Amygdala (tissue), 56 donors: ENCODE measurements at regions not wholly inside any gene's neighbourhood (a gene's known extent, or its start where the extent isn't known, plus 50 kb on each side); places are given as distances from the start of the nearest gene placed in this dataset.
A peak's percentile ranks its signal among the peaks of the same experiment; 100 is the strongest.

Experiments
- DNase-seq, 56 donors: peaks; one replicate each; lab custom pipeline; 2025; lab: John Stamatoyannopoulos, UW

DNA sequence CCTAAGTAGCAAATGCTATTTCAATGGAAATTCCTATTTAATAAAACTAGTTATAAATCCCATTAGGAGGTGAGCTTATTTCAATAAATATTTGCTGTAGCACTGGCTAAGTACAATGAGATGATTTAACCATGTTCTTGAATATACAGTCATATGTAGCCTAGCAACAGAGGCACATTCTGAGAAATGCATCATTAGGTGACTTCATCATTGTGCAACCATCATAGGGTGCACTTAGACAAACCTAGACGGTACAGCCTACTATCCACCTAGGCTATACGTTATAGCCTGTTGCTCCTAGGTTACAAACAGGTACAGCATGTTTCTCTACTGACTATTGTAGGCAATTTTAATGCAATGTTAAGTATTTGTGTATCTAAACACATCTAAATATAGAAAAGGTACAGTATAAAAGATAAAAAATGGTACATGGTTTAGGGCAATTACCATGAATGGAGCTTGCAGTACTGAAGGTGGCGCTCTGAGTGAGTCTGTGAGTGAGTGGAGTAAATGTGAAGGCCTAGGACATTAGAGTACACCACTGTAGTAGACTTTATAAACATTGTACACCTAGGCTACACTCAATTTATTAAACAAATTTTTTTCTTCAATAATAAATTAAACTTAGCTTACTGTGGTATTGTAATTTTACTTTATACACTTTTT is 350.1 kb downstream of the CASP12 start:
- no peak for DNase-seq

GRCh38 chr11:104546501-104546900 is 351.8 kb downstream of the CASP12 start:
- DNase-seq: no peak

DNA sequence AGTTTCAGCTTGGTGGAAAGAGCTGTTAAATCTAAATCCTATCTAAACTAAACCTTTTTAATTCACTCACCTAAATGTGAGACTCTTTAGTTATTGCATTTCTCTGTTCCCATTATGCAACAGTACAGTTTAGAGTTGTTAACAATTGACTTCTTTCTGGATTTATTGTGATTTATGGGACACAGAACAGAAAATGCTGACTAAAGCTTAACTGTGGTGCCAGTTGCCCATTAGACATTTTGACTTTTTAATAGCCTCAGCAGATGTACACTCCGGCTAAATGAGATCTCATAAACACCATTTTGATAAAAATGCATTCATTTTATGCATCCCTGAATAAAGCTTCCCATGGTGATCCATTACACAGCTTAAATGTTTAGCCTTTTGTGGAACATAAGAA is 356.6 kb downstream of the CASP12 start:
- DNase-seq: no peak

- no peak for DNase-seq
Measured at GRCh38 chr11:104538313-104538712, 359.9 kb downstream of the CASP12 start.

DNA sequence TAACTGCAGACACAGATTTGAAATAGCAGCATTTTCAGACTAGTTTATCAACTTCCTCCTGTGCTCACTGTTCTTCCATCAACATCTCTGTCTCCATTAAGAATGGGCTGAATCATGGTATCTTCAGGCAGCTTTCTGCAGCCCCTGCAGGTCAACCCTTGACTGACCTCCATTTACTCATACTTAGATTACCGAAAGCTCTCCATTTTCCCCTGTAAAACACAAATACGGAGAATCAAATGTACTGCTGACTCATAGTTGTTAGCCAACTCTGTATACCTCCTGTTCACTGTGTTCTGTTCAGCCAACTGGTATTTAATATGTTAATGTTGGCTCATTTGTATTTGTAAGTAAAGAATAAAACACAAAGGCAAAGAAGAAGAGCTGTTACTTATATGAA is 364.0 kb downstream of the CASP12 start:
- DNase-seq: no peak

GRCh38 chr11:104531894-104532293 is 366.4 kb downstream of the CASP12 start:
- DNase-seq: no peak

GRCh38 chr11:104531075-104531474 is 367.1 kb upstream of the PDGFD start:
- no peak for DNase-seq

- no peak for DNase-seq
Measured at GRCh38 chr11:104529906-104530305, 366.0 kb upstream of the PDGFD start.

GRCh38 chr11:104529213-104529612 is 365.3 kb upstream of the PDGFD start:
- peak in 1 of 56 donors; percentile 1 for DNase-seq

DNA sequence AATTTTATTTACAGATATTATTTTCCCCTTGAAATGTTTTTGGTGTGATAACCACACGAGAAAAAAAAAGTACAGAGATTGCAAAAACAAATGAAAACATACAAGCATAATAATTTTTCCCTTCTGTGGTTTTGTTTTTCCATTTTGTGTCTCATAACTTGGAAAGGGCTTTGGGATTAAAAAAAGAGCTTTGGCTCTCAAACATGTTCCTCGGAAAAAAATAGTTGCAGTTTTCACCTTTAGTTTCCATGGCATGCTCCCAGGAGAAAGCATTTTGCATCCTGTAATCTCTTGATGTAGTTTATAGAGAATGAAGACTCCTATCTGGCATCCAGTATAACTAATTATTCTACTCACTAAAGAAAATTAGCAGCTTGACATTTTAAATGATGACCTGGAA is 362.1 kb upstream of the PDGFD start:
- no peak for DNase-seq

DNA sequence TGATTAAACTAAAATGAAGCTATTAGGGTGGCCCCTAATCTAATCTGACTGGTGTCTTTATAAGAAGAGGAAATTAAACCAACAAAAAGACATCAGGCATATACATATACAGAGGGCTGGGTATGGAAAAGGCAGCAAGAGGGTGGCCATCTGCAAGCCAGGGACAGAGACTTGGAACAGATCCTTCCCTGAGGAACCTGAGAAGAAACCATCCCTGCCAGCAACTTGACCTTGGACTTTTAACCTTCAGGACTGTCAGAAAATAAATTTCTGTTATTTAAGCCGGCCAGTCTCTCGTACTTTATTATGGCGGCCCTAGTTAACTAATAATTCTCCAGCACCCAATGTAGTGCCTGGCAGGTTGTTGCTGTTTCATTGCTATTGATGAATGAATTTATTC is 361.5 kb upstream of the PDGFD start:
- no peak for DNase-seq

- DNase-seq: no peak
Measured at GRCh38 chr11:104524254-104524653, 360.3 kb upstream of the PDGFD start.

DNA sequence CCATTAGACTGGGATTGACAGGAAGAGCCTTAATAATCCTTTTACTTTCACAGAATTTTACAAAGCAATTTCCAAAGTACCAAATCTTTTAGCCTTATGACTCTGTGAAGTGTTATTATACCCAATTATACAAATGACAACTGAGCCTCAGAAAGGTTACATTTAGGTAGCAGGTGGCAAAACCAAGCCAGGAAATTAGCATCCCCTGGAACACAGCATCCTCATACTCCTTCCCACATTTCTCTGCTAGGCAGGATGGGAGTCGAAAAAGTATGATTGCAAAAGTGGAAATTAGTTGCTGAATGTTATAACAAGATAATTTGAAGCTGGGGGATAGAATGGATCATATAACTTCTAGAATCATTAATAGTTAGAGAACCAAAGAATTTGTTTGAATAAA is 359.7 kb upstream of the PDGFD start:
- DNase-seq: no peak

- no peak for DNase-seq
Measured at GRCh38 chr11:104522650-104523049, 358.7 kb upstream of the PDGFD start.

DNA sequence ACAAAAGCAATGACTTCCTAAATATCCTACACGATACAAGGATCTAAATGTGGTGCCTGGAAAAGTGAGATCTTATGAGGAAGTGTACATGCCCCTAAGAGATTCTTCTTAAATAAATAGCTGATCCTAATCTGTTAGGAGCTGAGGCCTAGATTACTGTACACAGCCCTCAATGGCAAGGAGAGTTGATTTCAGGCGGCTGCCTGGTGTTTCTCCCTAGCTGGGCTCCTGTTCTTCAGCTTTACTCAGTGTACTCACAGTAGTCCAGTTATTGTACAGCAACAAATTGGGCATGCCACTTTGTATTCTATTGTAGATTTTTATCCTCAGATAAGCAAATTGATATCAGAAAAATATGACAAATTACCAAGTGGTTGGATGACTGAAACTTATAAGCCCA is 358.2 kb upstream of the PDGFD start:
- DNase-seq: no peak

DNA sequence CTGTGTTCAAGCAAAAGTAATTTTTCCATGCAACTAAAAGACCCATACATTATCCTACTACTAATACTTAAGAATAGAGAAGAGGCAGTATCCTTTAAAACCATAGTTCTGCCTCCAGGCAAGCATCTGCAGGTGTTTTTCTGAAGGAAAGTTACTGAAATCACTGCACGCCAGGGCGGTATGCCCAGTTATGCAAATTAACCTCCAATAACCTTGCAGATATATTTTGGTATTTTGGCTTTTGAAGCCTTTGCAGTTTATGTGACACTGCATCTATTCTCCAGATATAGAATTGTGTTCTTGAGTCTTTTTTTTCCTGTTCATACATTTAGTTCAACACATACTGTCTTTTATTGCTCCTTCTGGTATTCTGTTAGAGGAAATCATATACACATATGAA is 346.2 kb upstream of the PDGFD start:
- DNase-seq: no peak

DNA sequence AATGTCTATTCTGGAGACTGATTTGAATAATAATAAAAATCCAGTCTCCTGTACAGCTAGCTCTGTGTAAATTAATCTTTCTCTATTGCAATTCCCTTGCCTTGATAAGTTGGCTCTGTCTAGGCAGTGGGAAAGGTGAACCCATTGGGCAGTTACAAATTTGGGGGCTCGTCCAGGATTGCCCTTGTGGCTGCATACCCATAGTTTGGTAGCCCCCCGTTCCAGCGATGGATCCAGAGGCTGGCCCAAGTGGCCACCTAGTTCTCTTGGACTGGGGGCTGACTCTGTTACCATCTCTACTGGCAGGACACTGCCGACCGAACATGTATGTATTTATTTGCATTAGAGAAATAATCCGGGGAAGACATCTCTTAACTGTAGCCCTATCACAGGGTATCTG is 326.2 kb upstream of the PDGFD start:
- DNase-seq: no peak

DNA sequence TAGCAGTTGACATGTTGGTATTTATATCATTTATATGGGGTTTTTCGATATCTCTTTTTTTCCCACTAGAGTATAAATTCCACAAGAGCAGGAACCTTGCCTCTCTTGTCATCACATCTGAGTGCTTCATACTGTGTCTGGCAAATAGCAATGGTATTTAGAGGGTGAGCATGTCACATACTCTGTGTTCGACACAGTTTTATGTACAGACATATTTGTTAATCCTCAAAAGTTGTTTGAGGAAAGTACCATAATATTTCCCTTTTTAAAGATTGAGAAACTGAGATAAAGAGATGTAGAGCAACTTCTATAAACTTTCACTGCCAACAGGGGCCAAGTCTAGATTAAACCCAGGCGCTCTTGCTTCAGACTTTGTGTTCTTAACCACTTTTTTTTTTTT is 324.6 kb upstream of the PDGFD start:
- no peak for DNase-seq

DNA sequence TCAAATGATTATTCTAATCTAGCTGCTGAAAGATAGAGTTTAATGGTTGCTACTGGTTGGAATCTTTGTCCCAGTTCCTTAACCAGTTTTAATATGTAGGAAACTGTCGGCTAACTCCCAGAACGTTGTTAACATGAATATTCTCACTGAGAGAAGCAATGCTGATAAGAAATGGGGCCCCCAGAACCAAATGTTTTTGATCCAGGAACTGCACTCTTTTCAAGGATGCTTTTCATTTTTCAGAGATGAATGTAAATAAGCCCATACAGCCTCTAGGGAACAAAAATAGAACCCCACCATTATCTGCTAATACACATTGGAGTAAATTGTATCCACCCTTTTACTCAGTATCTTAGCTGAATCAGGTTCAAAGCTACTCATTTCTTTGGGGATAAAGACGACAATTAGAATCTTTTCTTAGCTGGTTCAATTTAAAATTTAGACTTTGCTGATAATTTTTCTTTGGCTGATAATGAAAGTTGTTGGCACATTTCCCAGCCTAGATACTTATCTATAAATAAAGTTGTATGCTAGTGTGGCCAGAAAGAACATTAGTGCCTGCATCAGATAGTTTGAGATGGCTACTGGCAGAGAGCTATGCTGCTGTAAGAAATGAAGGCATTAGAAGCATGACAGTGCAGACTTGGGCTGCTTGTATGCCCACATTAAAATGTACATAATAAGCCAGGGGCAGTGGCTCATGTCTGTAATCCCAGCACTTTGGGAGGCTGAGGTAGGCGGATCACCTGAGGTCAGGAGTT is 323.3 kb upstream of the PDGFD start:
- no peak for DNase-seq

GRCh38 chr11:104484804-104485554 is 321.0 kb upstream of the PDGFD start:
- DNase-seq: no peak

DNA sequence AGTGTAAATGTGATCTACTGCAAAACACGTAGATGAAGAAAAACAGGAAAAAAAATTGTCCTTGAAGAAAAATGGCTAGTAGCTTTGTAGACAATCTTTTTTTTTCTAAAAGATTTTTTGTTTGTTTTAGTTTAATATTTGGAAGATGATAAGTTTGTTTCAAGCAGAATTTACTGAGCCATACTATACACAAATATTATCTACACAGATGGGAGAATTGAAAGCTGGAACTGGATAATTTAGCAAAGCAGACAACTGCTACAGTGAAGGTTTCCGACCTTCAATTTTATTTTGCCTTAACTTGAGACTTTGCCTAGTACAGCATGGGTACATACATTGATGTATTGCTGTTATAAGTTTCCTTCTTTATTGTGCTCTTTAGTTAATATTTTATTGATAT is 313.0 kb upstream of the PDGFD start:
- DNase-seq: no peak

DNA sequence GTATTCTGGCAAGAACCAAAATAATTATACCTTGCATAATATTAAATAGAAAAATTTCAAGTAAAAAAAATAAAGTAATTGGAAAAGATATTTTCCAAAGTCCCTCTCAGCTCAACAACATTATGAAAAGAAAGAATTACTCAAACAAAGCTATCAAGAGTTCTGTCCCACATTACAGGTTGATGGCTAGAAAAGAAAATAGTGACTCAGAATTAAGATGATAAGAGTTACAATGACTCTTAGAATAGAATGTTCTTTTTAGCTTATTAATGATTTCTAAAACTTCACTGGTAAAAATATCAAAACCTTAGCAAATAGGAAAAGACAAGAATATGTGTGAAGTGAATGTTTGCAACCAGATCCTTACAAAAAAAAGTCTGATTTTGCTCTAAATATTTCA is 312.5 kb upstream of the PDGFD start:
- DNase-seq: no peak
